HG02588 (cell line): ENCODE measurements at regions not wholly inside any gene's neighbourhood (a gene's known extent, or its start where the extent isn't known, plus 50 kb on each side); places are given as distances from the start of the nearest gene placed in this dataset.
"Not testable (repeated sequence)": the region's sequence is repeated elsewhere in the genome, so short reads cannot be mapped to it uniquely, and the experiment has no call there.

ENCODE experiments used
- ATAC-seq: cut with Tn5 transposase; IDR thresholded peaks from one replicate; pipeline ENCODE4 v1.9.1; 2021; ENCODE audit warnings: mild to moderate bottlenecking, moderate library complexity; ENCODE audit not compliant: unreplicated experiment

GRCh38 chr4:65265526-65265925 lies 404.8 kb downstream of the EPHA5 start:
- ATAC-seq = no peak

DNA sequence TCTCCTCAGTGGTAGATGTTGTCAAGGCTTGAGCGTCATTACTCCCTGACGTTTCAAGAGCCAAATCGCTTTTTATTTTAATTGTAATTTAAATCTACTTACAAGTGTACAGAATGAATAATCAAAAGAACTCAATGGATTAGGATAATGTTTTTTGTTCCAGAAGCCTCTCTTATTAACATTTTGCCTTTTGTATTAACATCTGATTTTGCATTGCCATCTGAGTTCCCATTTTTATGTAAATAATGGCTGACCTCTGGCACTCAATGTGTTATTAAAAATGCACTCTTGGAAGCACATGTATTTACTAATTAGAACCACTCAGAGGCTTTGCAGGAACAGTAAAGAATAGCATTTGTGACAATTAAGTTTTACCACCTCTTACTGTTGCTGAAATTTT lies 411.0 kb downstream of the EPHA5 start:
- ATAC-seq = no peak

DNA sequence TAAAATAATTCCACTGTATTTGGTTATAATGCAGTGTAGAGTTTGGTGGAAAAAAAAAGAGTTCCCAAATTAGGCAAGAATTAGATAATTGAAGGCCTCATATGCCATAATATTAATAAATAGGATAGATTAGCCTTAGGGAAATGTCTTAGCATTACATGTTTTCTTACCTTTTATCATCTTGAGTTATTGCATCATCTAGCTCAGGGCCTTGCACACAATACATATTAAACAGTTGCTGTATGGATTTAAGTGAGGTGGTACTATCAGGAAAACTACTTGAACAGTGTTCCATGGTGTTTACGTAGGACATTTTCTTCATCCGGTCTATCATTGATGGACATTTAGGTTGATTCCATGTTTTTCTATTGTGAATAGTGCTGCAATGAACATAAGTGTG lies 419.4 kb downstream of the EPHA5 start:
- ATAC-seq = no peak

- no peak for ATAC-seq
Observed at GRCh38 chr4:65249111-65249510, 421.2 kb downstream of the EPHA5 start.

GRCh38 chr4:65242156-65242846 lies 428.0 kb downstream of the EPHA5 start:
- ATAC-seq = no peak

- no peak for ATAC-seq
Observed at GRCh38 chr4:65241257-65241997, 428.9 kb downstream of the EPHA5 start.

GRCh38 chr4:65234061-65234460 lies 436.2 kb downstream of the EPHA5 start:
- no peak for ATAC-seq

GRCh38 chr4:65227628-65228027 lies 442.7 kb downstream of the EPHA5 start:
- ATAC-seq = no peak

- no peak for ATAC-seq
Observed at GRCh38 chr4:65223601-65224000, 446.7 kb downstream of the EPHA5 start.

DNA sequence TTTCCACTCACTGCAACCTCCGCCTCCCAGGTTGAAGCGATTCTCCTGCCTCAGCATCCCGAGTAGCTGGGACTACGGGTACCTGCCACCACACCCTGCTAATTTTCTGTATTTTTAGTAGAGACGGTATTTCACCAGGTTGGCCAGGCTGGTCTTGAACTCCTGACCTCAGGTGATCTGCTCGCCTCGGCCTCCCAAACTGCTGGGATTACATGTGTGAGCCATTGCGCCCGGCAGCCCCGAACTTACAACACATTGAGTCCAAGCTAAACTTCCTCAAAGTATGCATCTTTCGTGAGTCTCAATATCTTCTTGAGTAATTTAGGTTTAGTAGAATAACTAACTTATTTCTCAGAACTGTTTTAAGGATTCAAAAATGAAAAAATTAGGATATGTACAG lies 447.2 kb downstream of the EPHA5 start:
- ATAC-seq = not testable (repeated sequence)

DNA sequence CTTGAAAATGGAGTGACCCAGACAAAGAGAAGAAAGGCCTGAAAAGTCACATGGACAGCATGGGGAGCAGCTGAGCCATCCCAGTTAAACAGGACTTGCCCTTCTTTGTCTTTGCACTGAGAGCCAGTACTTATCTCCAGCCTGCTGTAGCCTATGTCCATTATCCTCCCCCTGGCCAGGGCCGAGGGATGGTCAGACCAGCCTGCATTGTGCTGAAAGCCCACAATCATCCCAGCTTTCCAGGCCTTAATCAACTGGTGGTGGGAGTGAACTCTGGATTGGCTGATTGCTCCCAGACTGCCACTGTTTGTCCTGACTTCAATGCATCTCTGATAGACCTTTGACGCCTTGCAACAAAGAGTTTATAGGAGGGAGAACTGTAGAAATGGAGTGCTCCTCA lies 453.1 kb downstream of the EPHA5 start:
- ATAC-seq = no peak

DNA sequence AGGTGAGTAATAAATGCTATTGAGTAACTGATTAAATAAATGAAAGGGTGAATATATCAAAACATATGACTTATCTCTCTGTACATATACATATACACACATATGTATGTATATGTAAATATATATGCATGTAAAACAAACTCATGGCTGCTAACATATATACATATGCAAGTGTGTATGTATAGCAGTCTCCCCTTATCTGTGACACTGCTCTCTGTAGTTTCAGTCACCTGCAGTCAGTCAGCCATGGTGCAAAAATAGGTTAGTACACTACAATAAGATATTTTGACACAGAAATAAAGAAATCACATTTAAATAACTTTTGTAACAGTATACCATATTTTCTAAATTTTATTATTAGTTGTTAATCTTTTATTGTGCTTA lies 467.4 kb downstream of the EPHA5 start:
- ATAC-seq = no peak

- ATAC-seq = no peak
Observed at GRCh38 chr4:65202165-65202852, 468.0 kb downstream of the EPHA5 start.

GRCh38 chr4:65195666-65196065 lies 474.6 kb downstream of the EPHA5 start:
- ATAC-seq = no peak

- ATAC-seq = no peak
Observed at GRCh38 chr4:65195002-65195401, 475.3 kb downstream of the EPHA5 start.

DNA sequence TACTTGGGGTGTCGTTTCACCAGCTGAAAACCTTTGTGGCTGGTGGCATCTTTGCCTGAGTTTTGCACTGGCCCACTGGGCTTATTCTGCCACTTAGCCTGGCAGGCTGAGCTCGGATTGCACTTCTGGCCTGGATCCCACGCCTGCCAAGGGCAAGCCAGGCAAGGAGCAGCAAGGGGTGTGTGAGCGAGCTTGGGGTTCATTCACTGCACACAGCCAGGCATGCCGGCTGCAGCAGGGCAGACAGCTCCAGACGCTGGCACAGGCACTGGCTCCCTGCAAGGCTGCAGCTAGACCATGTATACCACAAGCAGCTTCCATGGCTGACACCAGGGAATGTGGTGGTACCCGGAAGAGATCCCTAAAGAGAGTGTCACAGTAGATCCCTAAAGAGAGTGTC lies 476.3 kb downstream of the EPHA5 start:
- ATAC-seq = no peak

DNA sequence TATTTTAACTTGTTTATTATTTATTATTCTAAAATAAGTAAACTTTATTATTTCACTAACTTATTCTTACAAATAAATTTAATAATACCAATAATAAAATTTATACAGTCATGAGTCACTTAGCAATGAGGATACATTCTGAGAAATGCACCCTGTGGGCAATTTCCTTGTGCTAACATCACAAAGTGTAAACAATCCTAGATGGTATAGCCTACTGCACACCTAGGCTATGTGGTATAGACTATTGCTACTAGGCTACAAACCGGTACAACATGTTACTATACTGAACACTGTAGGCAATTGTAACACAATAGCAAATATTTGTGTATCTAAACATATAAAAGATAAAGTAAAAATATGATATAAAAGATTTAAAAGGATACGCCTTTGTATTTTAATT lies 479.5 kb downstream of the EPHA5 start:
- no peak for ATAC-seq

GRCh38 chr4:65175585-65175984 lies 494.7 kb downstream of the EPHA5 start:
- no peak for ATAC-seq

DNA sequence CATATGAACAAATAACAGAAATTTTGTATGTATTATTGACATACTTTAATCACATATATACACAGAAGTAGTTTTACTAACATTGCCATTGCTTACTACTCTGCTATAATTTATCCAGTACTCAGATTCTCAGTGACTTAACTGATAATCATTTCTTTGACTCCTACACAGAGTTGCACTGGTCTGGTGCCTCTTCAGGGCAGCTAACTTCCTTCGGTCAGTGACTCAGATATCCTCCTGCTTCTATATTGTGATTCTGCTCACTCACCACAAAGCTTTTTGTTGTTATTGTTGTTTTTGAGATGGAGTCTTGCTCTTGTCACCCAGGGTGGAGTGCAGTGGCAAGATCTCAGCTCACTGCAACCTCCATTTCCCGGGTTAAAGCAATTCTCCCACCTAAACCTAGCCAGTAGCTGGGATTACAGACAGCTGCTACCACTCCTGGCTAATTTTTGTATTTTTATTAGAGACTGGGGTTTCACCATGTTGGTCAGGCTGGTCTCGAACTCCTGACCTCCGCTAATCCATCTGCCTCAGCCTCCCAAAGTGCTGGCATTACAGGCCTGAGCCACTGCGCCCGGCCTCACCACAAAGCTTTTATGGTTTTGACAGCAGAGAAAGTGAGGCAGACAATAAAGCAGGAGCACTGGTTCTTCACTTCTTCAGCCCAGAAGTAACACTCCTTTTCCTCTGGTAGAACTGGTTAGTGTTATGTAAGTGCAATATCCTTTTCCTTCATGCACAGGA lies 499.3 kb downstream of the EPHA5 start:
- ATAC-seq = no peak

- no peak for ATAC-seq
Observed at GRCh38 chr4:65167719-65168118, 502.6 kb downstream of the EPHA5 start.

DNA sequence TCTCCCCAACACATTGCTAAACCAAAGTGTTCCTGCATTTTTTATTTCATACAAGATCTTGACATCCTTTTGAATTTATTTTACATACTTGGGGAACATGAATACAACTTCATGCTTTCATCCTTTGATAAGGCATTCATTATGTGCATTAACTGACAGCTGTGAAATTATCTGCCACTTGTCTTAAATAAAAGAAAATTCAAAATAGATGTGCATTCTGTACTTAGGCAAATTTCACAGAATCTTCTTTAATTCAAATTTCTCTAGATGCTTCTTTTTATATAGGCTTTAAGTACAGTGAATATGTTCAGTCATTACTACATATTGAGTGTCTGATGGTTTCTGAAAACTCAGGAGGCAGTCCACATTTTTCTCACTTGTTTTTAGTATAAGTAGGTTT lies 518.1 kb downstream of the EPHA5 start:
- ATAC-seq = no peak
